ENCODE measurements at regions not wholly inside any gene's neighbourhood (a gene's known extent, or its start where the extent isn't known, plus 50 kb on each side); places are given as distances from the start of the nearest gene placed in this dataset.
A peak's percentile ranks its signal among the peaks of the same experiment; 100 is the strongest.
"Not testable (repeated sequence)": the region's sequence is repeated elsewhere in the genome, so short reads cannot be mapped to it uniquely, and the experiment has no call there.

- not testable (repeated sequence) for H3K27me3 Mint-ChIP-seq (ENCODE audit: low read depth); H3K4me3 Mint-ChIP-seq; ATAC-seq; DNase-seq; H3K4me1 Mint-ChIP-seq (ENCODE audit: low read depth); H3K36me3 Mint-ChIP-seq (ENCODE audit: insufficient read depth); H3K9me3 Mint-ChIP-seq
Measured at GRCh38 chr2:111544006-111544405, 340.0 kb downstream of the ANAPC1 start.

DNA sequence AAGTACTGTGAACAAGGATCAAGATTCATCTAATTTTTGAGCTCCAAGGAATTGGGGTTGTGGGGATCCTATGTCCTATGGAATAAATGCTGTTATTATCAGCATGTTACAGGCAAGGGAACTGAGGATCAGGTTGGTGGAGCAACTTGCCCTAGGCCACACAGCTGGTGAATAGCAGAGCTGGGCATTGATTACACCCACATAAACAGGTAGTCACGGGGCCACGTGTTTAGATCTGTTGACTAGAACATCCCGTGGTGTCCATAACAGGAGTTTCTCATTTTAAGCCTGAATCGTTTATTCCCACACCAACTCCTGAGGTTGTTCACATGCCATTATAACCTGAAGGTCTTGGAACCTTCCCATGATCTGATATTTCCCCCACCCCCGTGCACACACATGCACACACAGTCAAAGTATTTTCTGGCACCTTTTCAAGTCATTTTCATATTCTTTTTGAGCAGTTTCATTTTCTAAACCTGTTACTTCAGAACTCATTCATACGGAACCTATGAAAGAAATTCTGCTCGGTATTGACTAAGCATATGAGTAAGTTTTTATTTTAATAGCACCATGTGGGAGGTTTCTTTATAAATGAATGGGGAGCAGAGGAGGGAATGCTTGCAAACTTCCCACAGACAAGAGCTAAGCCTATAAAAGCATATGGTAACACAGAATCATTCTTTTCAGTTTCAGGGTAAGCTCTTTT is 338.1 kb downstream of the ANAPC1 start:
- H3K27me3 Mint-ChIP-seq (ENCODE audit: low read depth); H3K9me3 Mint-ChIP-seq; DNase-seq; H3K4me3 Mint-ChIP-seq; H3K4me1 Mint-ChIP-seq (ENCODE audit: low read depth); H3K36me3 Mint-ChIP-seq (ENCODE audit: insufficient read depth): not testable (repeated sequence)
- ATAC-seq: peak; percentile 81 to 85

DNA sequence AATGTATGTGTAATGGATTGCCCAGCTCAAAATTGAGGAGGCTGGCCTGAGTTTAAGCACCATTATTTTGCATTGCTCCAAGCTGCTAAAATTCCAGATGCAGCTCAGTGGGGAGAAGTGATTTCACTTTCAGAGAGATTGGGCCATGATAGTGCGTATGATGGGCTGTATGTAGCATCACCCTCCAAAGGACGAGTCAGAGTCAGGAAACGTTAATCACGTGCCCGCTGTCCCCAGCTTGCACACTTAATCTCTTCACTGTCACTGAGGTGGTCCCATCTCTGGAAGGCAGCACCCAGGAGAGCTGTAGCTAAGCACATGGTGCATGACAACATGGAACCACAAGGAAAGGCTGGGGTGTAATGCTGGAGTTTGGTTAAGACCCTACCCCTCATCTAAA is 337.4 kb downstream of the ANAPC1 start:
- not testable (repeated sequence) for H3K27me3 Mint-ChIP-seq (ENCODE audit: low read depth); H3K36me3 Mint-ChIP-seq (ENCODE audit: insufficient read depth); H3K4me1 Mint-ChIP-seq (ENCODE audit: low read depth); DNase-seq; H3K9me3 Mint-ChIP-seq; H3K4me3 Mint-ChIP-seq
- ATAC-seq: peak; percentile 56 to 73

GRCh38 chr2:111549174-111549573 is 334.8 kb downstream of the ANAPC1 start:
- not testable (repeated sequence) for H3K36me3 Mint-ChIP-seq (ENCODE audit: insufficient read depth); DNase-seq; H3K4me1 Mint-ChIP-seq (ENCODE audit: low read depth); H3K4me3 Mint-ChIP-seq; H3K27me3 Mint-ChIP-seq (ENCODE audit: low read depth); H3K9me3 Mint-ChIP-seq
- peak in 1 of 2 donors; percentile 29 for ATAC-seq

DNA sequence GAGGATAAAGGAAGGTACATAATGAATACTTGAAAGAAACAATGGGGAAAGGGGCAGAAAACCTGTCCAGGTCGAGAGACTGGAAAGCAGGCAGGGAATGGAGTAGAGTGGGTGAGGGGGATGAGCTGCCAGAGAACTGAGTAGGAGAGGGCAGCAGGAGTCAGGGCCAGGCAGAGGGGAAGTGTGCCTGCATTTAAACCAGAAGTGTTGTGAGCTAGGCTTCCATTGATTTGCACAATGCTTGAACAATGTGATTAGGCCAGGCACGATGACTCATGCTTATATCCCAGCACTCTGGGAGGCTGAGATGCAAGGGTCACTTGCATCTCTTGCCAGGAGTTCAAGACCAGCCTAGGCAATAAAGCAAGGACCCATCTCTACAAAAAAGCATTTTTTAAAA is 332.6 kb downstream of the ANAPC1 start:
- H3K9me3 Mint-ChIP-seq; H3K4me1 Mint-ChIP-seq (ENCODE audit: low read depth); DNase-seq; H3K4me3 Mint-ChIP-seq; ATAC-seq; H3K27me3 Mint-ChIP-seq (ENCODE audit: low read depth); H3K36me3 Mint-ChIP-seq (ENCODE audit: insufficient read depth): not testable (repeated sequence)

- not testable (repeated sequence) for H3K4me3 Mint-ChIP-seq; H3K4me1 Mint-ChIP-seq (ENCODE audit: low read depth); DNase-seq; H3K27me3 Mint-ChIP-seq (ENCODE audit: low read depth); H3K9me3 Mint-ChIP-seq; ATAC-seq; H3K36me3 Mint-ChIP-seq (ENCODE audit: insufficient read depth)
Measured at GRCh38 chr2:111552625-111553024, 331.4 kb downstream of the ANAPC1 start.

- ATAC-seq; H3K9me3 Mint-ChIP-seq; DNase-seq; H3K4me3 Mint-ChIP-seq; H3K27me3 Mint-ChIP-seq (ENCODE audit: low read depth); H3K36me3 Mint-ChIP-seq (ENCODE audit: insufficient read depth); H3K4me1 Mint-ChIP-seq (ENCODE audit: low read depth): not testable (repeated sequence)
Measured at GRCh38 chr2:111559301-111559700, 324.7 kb downstream of the ANAPC1 start.

GRCh38 chr2:111559814-111560213 is 324.2 kb downstream of the ANAPC1 start:
- not testable (repeated sequence) for ATAC-seq; H3K4me1 Mint-ChIP-seq (ENCODE audit: low read depth); DNase-seq; H3K9me3 Mint-ChIP-seq; H3K4me3 Mint-ChIP-seq; H3K36me3 Mint-ChIP-seq (ENCODE audit: insufficient read depth); H3K27me3 Mint-ChIP-seq (ENCODE audit: low read depth)

GRCh38 chr2:111566068-111566467 is 317.9 kb downstream of the ANAPC1 start:
- DNase-seq; H3K4me1 Mint-ChIP-seq (ENCODE audit: low read depth); ATAC-seq; H3K36me3 Mint-ChIP-seq (ENCODE audit: insufficient read depth); H3K9me3 Mint-ChIP-seq; H3K27me3 Mint-ChIP-seq (ENCODE audit: low read depth); H3K4me3 Mint-ChIP-seq: not testable (repeated sequence)

DNA sequence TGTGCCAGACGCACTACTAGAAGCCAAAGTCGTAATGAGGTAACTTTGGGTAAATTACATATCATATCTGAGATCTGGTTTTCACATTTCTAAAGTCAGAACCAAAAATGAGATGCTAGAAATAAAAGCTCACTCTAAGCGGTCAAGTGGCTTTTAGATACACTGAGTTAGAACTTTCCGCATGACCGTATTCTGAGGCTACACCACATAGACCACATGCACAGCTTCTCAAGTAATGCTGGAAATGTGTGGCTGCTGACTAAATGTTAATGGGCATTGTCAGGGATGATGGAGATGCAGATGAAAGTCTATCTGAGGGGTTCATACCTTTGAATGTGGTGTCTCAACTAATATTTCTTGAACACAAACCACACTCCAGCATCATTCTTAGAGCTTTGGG is 316.8 kb downstream of the ANAPC1 start:
- not testable (repeated sequence) for H3K4me3 Mint-ChIP-seq; ATAC-seq; DNase-seq; H3K27me3 Mint-ChIP-seq (ENCODE audit: low read depth); H3K9me3 Mint-ChIP-seq; H3K4me1 Mint-ChIP-seq (ENCODE audit: low read depth); H3K36me3 Mint-ChIP-seq (ENCODE audit: insufficient read depth)

DNA sequence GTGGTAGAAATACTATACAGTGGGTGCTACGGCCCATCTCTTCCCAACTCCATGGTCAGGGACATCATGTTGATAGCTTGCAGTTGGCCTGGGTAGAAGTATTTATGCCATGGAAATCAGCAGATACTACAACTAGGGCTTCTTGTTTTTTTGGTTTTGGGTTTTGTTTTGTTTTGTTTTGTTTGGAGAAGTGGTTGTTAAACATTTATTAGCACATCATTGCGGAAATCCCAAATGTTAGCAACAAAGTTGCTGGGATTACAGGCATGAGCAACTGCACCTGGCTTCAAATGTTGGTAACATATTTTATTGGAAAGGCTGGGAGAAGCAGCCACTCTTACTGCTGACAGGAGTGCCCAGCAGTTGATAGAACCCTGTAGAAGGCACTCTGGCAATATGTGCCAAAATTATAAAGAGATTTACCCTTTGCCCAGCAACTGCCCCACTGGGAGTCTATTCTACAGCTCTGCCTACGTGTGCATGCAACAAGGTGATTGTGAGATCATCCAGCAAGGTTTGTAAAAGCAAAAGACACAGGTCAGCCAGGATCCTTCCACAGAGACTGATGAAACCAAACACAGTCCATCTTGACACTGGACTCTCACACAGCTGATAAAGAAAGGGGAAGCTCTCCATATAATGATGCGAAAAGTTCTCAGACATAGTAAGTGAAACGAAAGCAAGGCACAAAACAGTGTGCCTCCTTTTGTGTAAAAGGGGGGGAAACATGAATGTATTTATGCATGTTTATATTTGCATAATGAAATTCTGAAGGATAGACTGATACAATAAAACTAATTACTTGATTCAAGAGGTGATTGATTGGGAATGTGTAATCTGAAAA is 314.4 kb downstream of the ANAPC1 start:
- not testable (repeated sequence) for H3K36me3 Mint-ChIP-seq (ENCODE audit: insufficient read depth); DNase-seq; H3K4me1 Mint-ChIP-seq (ENCODE audit: low read depth); H3K27me3 Mint-ChIP-seq (ENCODE audit: low read depth); H3K9me3 Mint-ChIP-seq; H3K4me3 Mint-ChIP-seq
- ATAC-seq: peak in 1 of 2 donors; percentile 18

DNA sequence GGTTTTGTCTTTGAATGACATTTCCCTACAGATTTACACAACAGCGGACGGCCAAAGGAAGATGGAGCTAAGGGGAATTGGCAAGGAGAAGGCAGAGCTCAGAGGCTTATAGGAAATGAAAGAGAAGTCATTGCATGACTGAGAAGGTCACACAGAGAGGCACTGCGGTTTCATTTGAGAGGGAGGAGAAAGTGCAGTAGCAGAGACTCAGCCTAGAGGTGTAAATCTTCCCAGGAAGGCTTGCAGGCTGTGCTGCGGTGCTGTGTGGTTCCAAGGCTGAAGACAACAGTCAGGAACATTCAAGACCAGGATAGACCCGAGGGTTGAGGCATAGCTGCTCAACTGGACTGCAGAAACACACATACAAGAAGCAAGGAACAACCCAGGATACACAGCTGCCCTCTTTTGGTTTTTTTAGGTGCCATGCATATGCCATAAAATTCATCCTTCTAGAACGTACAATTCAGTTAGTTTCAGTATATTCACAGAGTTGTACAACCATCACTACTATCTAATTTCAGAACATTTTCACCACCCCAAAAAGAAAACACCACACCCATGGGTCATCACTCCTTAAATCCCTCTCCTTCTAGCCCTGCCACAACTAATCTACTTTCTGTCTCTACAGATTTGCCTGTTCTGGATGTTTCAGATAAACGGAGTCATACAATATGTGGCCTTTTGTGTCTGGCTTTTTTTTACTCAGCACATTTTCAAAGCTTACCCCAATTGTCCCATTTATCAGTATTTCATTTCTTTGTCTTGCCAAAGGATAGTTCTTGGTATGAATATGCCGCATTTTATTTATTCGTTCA is 313.5 kb downstream of the ANAPC1 start:
- not testable (repeated sequence) for H3K9me3 Mint-ChIP-seq; DNase-seq; H3K27me3 Mint-ChIP-seq (ENCODE audit: low read depth); H3K4me3 Mint-ChIP-seq; H3K4me1 Mint-ChIP-seq (ENCODE audit: low read depth); H3K36me3 Mint-ChIP-seq (ENCODE audit: insufficient read depth)
- peak; percentile 95 to 96 for ATAC-seq

DNA sequence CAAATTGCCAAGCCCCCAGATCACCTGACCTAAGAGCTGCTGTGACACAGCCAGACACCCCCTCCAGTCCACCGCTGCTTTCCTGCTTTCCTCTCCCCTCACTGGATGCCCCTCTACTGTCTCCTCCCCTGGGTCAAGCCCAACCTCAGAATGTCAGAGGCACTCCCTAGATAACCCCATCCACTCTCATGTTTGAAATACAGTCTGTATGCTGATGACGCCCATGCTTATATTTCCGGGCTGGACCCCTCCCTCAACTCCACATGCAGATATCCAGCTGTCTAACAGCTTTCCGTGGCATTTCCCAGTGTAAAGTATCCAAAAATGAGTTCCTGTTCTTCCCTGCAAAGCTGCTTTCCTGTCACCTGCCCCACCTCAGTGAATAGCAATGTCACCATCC is 309.2 kb downstream of the ANAPC1 start:
- H3K9me3 Mint-ChIP-seq; DNase-seq; H3K4me1 Mint-ChIP-seq (ENCODE audit: low read depth); H3K36me3 Mint-ChIP-seq (ENCODE audit: insufficient read depth); H3K4me3 Mint-ChIP-seq; ATAC-seq; H3K27me3 Mint-ChIP-seq (ENCODE audit: low read depth): not testable (repeated sequence)

- not testable (repeated sequence) for H3K36me3 Mint-ChIP-seq (ENCODE audit: insufficient read depth); DNase-seq; H3K27me3 Mint-ChIP-seq (ENCODE audit: low read depth)
Measured at GRCh38 chr2:111577154-111577885, 306.7 kb downstream of the ANAPC1 start.

More at GRCh38 chr2:111577154-111577885, 306.7 kb downstream of the ANAPC1 start:
- not testable (repeated sequence) for ATAC-seq; H3K4me3 Mint-ChIP-seq; H3K4me1 Mint-ChIP-seq (ENCODE audit: low read depth); H3K9me3 Mint-ChIP-seq
